Right cardiac atrium (tissue), 5 donors: ENCODE measurements at regions not wholly inside any gene's neighbourhood (a gene's known extent, or its start where the extent isn't known, plus 50 kb on each side); places are given as distances from the start of the nearest gene placed in this dataset.
"Not testable (repeated sequence)": the region's sequence is repeated elsewhere in the genome, so short reads cannot be mapped to it uniquely, and the experiment has no call there.

Source experiments
- ATAC-seq, 2 donors: fragments of 200-7000 bp; cut with Tn5 transposase; one replicate each; pipeline versions ENCODE4 v1.8.0 to v1.9.1; 2020; ENCODE audit warnings: moderate library complexity in 2 of 2, mild to moderate bottlenecking in 1 of 2
- DNase-seq, 3 donors: peaks; one replicate each; pipeline ENCODE4 v3.0.0-alpha.2; 2020
- H3K27ac ChIP-seq: one replicate; pipeline ENCODE4 v1.5.1; 2013; ENCODE audit warnings: mild to moderate bottlenecking, low read length, control low read depth, moderate library complexity
- H3K27me3 ChIP-seq: one replicate; pipeline ENCODE4 v1.6.1; 2013; ENCODE audit not compliant: control insufficient read depth, insufficient read depth
- H3K4me1 ChIP-seq: one replicate; pipeline ENCODE4 v1.6.1; 2013; ENCODE audit warnings: low read length; ENCODE audit not compliant: control insufficient read depth, insufficient read depth
- H3K4me3 ChIP-seq: one replicate; pipeline ENCODE4 v1.5.1; 2013; ENCODE audit warnings: low read length, control low read depth
- H3K9me3 ChIP-seq: one replicate; pipeline ENCODE4 v1.6.1; 2013; ENCODE audit warnings: low read length; ENCODE audit not compliant: control insufficient read depth
- WGBS: extraction: QIAGEN DNeasy Blood & Tissue Kit; methylation state at CpG from one replicate; pipeline ENCODE4 v1.1.7; 2013; 5-methylcytosine and 5-hydroxymethylcytosine counted together
- intact Hi-C, 4 donors: fragments of 100-400 bp; cut with DNase I; formaldehyde crosslinking; loops; one replicate each; pipeline versions ENCODE4 v1.11.0 to v1.14.0; 2022 to 2023
- donor health status: healthy with polysubstance abuse.
- donor health status: DM: no; HTN: yes; CAD: no.
- donor health status: DM: no; HTN: no; CAD: no.
- donor health status: DM: no; HTN: yes; CAD: no; lungs with severe emphysema.
- donor health status: DM: yes; HTN: yes; CAD: no.

GRCh38 chrX:82528525-82528924 is 979.6 kb upstream of the POU3F4 start:
- ATAC-seq, result no peak
- Histone ChIP-seq H3K9me3 (no peaks in the 10 kb centered on the region), H3K27ac (no peak overlapping the region), H3K4me3 (no peak overlapping the region), H3K27me3 (no peaks in the 10 kb centered on the region), H3K4me1 (no peaks in the 10 kb centered on the region)
- intact Hi-C loops, result no loop called here
- 59% methylated on average over 1 of the region's 1 CpG for WGBS
- DNase-seq, result no peak

- no peaks in the 10 kb centered on the region for H3K4me1 ChIP-seq
- no peak overlapping the region for H3K4me3 ChIP-seq
- intact Hi-C loops, result no loop called here
- ATAC-seq (no peak), DNase-seq (no peak)
- WGBS, result 56% methylated on average over 4 of the region's 4 CpGs
- H3K27me3 ChIP-seq, result no peaks in the 10 kb centered on the region
- no peaks in the 10 kb centered on the region for H3K9me3 ChIP-seq
- H3K27ac ChIP-seq, result no peak overlapping the region
Measured at GRCh38 chrX:82534086-82534597, 973.9 kb upstream of the POU3F4 start.

GRCh38 chrX:82537205-82537604 is 970.9 kb upstream of the POU3F4 start:
- DNase-seq, H3K27ac ChIP-seq, H3K27me3 ChIP-seq, intact Hi-C loops, H3K4me1 ChIP-seq, ATAC-seq, H3K9me3 ChIP-seq, H3K4me3 ChIP-seq: not testable (repeated sequence)
- WGBS, result 80% methylated on average over 3 of the region's 3 CpGs

- WGBS, result 97% methylated on average over 2 of the region's 2 CpGs
- intact Hi-C loops, result no loop called here
- ATAC-seq (no peak), DNase-seq (no peak)
- Histone ChIP-seq H3K9me3 (no peaks in the 10 kb centered on the region), H3K27me3 (no peaks in the 10 kb centered on the region), H3K4me1 (no peaks in the 10 kb centered on the region), H3K27ac (no peak overlapping the region), H3K4me3 (no peak overlapping the region)
Measured at GRCh38 chrX:82541822-82542221, 966.3 kb upstream of the POU3F4 start.

GRCh38 chrX:82552201-82552600 is 955.9 kb upstream of the POU3F4 start:
- H3K27me3 ChIP-seq, ATAC-seq, H3K9me3 ChIP-seq, intact Hi-C loops, H3K4me3 ChIP-seq, DNase-seq, H3K4me1 ChIP-seq, H3K27ac ChIP-seq: not testable (repeated sequence)
- 89% methylated on average over 21 of the region's 21 CpGs for WGBS

- no peak for ATAC-seq
- WGBS, result 26% methylated on average over 1 of the region's 1 CpG
- no peak overlapping the region for H3K4me3 ChIP-seq
- H3K4me1 ChIP-seq, result no peaks in the 10 kb centered on the region
- no peaks in the 10 kb centered on the region for H3K27me3 ChIP-seq
- H3K9me3 ChIP-seq, result no peaks in the 10 kb centered on the region
- intact Hi-C loops, result no loop called here
- no peak overlapping the region for H3K27ac ChIP-seq
- no peak for DNase-seq
Measured at GRCh38 chrX:82556588-82556987, 951.5 kb upstream of the POU3F4 start.

- H3K9me3 ChIP-seq, result no peaks in the 10 kb centered on the region
- ATAC-seq (no peak), DNase-seq (no peak)
- no peaks in the 10 kb centered on the region for H3K4me1 ChIP-seq
- no peaks in the 10 kb centered on the region for H3K27me3 ChIP-seq
- intact Hi-C loops, result no loop called here
- H3K27ac ChIP-seq, result no peak overlapping the region
- H3K4me3 ChIP-seq, result no peak overlapping the region
- WGBS, result 59% methylated on average over 3 of the region's 3 CpGs
Measured at GRCh38 chrX:82585868-82586267, 922.2 kb upstream of the POU3F4 start.

- H3K27ac ChIP-seq, result no peak overlapping the region
- DNase-seq (no peak), ATAC-seq (no peak)
- no peaks in the 10 kb centered on the region for H3K4me1 ChIP-seq
- 36% methylated on average over 5 of the region's 5 CpGs for WGBS
- no peak overlapping the region for H3K4me3 ChIP-seq
- H3K9me3 ChIP-seq, result no peaks in the 10 kb centered on the region
- no peaks in the 10 kb centered on the region for H3K27me3 ChIP-seq
- intact Hi-C loops, result no loop called here
Measured at GRCh38 chrX:82589410-82589809, 918.7 kb upstream of the POU3F4 start.

GRCh38 chrX:82591421-82591820 is 916.7 kb upstream of the POU3F4 start:
- Histone ChIP-seq H3K4me1 (no peaks in the 10 kb centered on the region), H3K9me3 (no peaks in the 10 kb centered on the region), H3K27ac (no peak overlapping the region), H3K4me3 (no peak overlapping the region), H3K27me3 (no peaks in the 10 kb centered on the region)
- no peak for ATAC-seq
- DNase-seq, result no peak
- 57% methylated on average over 3 of the region's 3 CpGs for WGBS
- intact Hi-C loops, result no loop called here

- ATAC-seq, result no peak
- WGBS, result 30% methylated on average over 1 of the region's 1 CpG
- H3K27ac ChIP-seq, result no peak overlapping the region
- no peaks in the 10 kb centered on the region for H3K4me1 ChIP-seq
- intact Hi-C loops, result no loop called here
- no peak overlapping the region for H3K4me3 ChIP-seq
- DNase-seq, result no peak
- H3K9me3 ChIP-seq, result no peaks in the 10 kb centered on the region
- H3K27me3 ChIP-seq, result no peaks in the 10 kb centered on the region
Measured at GRCh38 chrX:82626978-82627377, 881.1 kb upstream of the POU3F4 start.

GRCh38 chrX:82627568-82627967 is 880.5 kb upstream of the POU3F4 start:
- H3K4me1 ChIP-seq, result no peaks in the 10 kb centered on the region
- no peak for ATAC-seq
- no peaks in the 10 kb centered on the region for H3K27me3 ChIP-seq
- H3K4me3 ChIP-seq, result no peak overlapping the region
- H3K9me3 ChIP-seq, result no peaks in the 10 kb centered on the region
- 74% methylated on average over 4 of the region's 4 CpGs for WGBS
- no peak overlapping the region for H3K27ac ChIP-seq
- intact Hi-C loops, result no loop called here
- DNase-seq, result no peak

- no peak overlapping the region for H3K27ac ChIP-seq
- DNase-seq, result no peak
- intact Hi-C loops, result no loop called here
- no peak for ATAC-seq
- WGBS, result 81% methylated on average over 2 of the region's 2 CpGs
- H3K4me3 ChIP-seq, result no peak overlapping the region
- no peaks in the 10 kb centered on the region for H3K27me3 ChIP-seq
- H3K4me1 ChIP-seq, result no peaks in the 10 kb centered on the region
- no peaks in the 10 kb centered on the region for H3K9me3 ChIP-seq
Measured at GRCh38 chrX:82648062-82648461, 860.0 kb upstream of the POU3F4 start.
